ENCODE measurements at regions not wholly inside any gene's neighbourhood (a gene's known extent, or its start where the extent isn't known, plus 50 kb on each side); places are given as distances from the start of the nearest gene placed in this dataset.

GRCh38 chr4:66294638-66295037 lies 624.3 kb upstream of the EPHA5 start:
- H3K4me2 ChIP-seq (ENCODE audit: low read depth, low read length), result no peak overlapping the region
- no peak overlapping the region for H3K9ac ChIP-seq (ENCODE audit: insufficient read depth, low read depth, low read length)
- CTCF ChIA-PET (ENCODE audit: low intra/inter-chr PET ratio, low total read pairs), result no interaction called here
- H3K4me3 ChIP-seq (replicated peaks in 1 of 3; ENCODE audit: insufficient read depth in 1 of 3, low read depth in 2 of 3, low read length in 3 of 3), result no peak overlapping the region
- no peak overlapping the region for H3K27ac ChIP-seq (ENCODE audit: extremely low read length, insufficient read depth, low read length)
- H4K20me1 ChIP-seq (ENCODE audit: insufficient read depth, low read length), result no peaks in the 10 kb centered on the region
- peaks cover 9% of the 10 kb centered on the region for H3K9me3 ChIP-seq (ENCODE audit: low read length)
- intact Hi-C loops (cut with micrococcal nuclease; ENCODE audit: unreplicated experiment), result no loop called here
- POLR2A ChIA-PET, result no interaction called here
- no peak for ATAC-seq
- 41% methylated on average over 5 of the region's 5 CpGs for WGBS (ENCODE audit: low lambda C conversion rate)
- FAIRE-seq, result no peak
- H3K36me3 ChIP-seq (replicated peaks in 1 of 2; ENCODE audit: control insufficient read depth in 1 of 2, insufficient read depth in 2 of 2, low read length in 2 of 2), result no peaks in the 10 kb centered on the region
- no peaks in the 10 kb centered on the region for H3K27me3 ChIP-seq (ENCODE audit: control insufficient read depth in 1 of 2, insufficient read depth in 2 of 2, low read length in 2 of 2)
- no TSS peak for BruUV-seq (replicated peaks)
- no peaks in the 10 kb centered on the region for H3K4me1 ChIP-seq (ENCODE audit: insufficient read depth, low read length)
- H2AFZ ChIP-seq (ENCODE audit: low read length), result no peak overlapping the region
- DNase-seq (ENCODE audit: low spot score), result no peak
- H3K79me2 ChIP-seq (ENCODE audit: insufficient read depth, low read length), result no peaks in the 10 kb centered on the region
- in situ Hi-C loops (cut with HindIII; ENCODE audit: extremely low pct_ligation_motif_present, low pct_unique_long_range_greater_than_20kb), result no loop called here
- TF ChIP-seq SNAI1 (CRISPR knock-in tag; IDR thresholded peaks at IDR 0.05; ENCODE audit: borderline replicate concordance) (no peak), KAT7 (CRISPR knock-in tag; IDR thresholded peaks at IDR 0.05; ENCODE audit: borderline replicate concordance) (no peak), SAP130 (CRISPR knock-in tag; IDR thresholded peaks at IDR 0.05; ENCODE audit: low read depth) (no peak), PAX8 (CRISPR knock-in tag; IDR thresholded peaks at IDR 0.05; ENCODE audit: borderline replicate concordance) (no peak), NFIC (IDR thresholded peaks at IDR 0.05; ENCODE audit: low read length) (no peak), ZSCAN21 (CRISPR knock-in tag; IDR thresholded peaks at IDR 0.05; ENCODE audit: borderline replicate concordance) (no peak), ZNF296 (CRISPR knock-in tag; conservative IDR thresholded peaks at IDR 0.05) (no peak), ZNF670 (CRISPR knock-in tag; IDR thresholded peaks at IDR 0.05; ENCODE audit: borderline replicate concordance) (no peak)

GRCh38 chr4:66284991-66285451 lies 614.7 kb upstream of the EPHA5 start:
- no peak for FAIRE-seq
- in situ Hi-C loops (cut with HindIII; ENCODE audit: extremely low pct_ligation_motif_present, low pct_unique_long_range_greater_than_20kb) (no loop called here), intact Hi-C loops (cut with micrococcal nuclease; ENCODE audit: unreplicated experiment) (no loop called here)
- H3K36me3 ChIP-seq (replicated peaks in 1 of 2; ENCODE audit: control insufficient read depth in 1 of 2, insufficient read depth in 2 of 2, low read length in 2 of 2), result no peaks in the 10 kb centered on the region
- no peaks in the 10 kb centered on the region for H3K79me2 ChIP-seq (ENCODE audit: insufficient read depth, low read length)
- no peak overlapping the region for H2AFZ ChIP-seq (ENCODE audit: low read length)
- no peak overlapping the region for H3K27ac ChIP-seq (ENCODE audit: extremely low read length, insufficient read depth, low read length)
- no peaks in the 10 kb centered on the region for H3K27me3 ChIP-seq (ENCODE audit: control insufficient read depth in 1 of 2, insufficient read depth in 2 of 2, low read length in 2 of 2)
- ATAC-seq, result no peak
- WGBS (ENCODE audit: low lambda C conversion rate), result 88% methylated on average over 9 of the region's 15 CpGs
- H3K4me1 ChIP-seq (ENCODE audit: insufficient read depth, low read length), result no peaks in the 10 kb centered on the region
- no peak overlapping the region for H3K4me2 ChIP-seq (ENCODE audit: low read depth, low read length)
- ChIA-PET POLR2A (no interaction called here), CTCF (ENCODE audit: low intra/inter-chr PET ratio, low total read pairs) (no interaction called here)
- no peak overlapping the region for H3K4me3 ChIP-seq (replicated peaks in 1 of 3; ENCODE audit: insufficient read depth in 1 of 3, low read depth in 2 of 3, low read length in 3 of 3)
- H3K9me3 ChIP-seq (ENCODE audit: low read length), result no peaks in the 10 kb centered on the region
- H3K9ac ChIP-seq (ENCODE audit: insufficient read depth, low read depth, low read length), result no peak overlapping the region
- no peaks in the 10 kb centered on the region for H4K20me1 ChIP-seq (ENCODE audit: insufficient read depth, low read length)
- DNase-seq (ENCODE audit: low spot score), result no peak
- BruUV-seq (replicated peaks), result no TSS peak
- TF ChIP-seq ZNF34 (CRISPR knock-in tag; IDR thresholded peaks at IDR 0.05; ENCODE audit: borderline replicate concordance), result no peak
- TF ChIP-seq ZBTB38 (CRISPR knock-in tag; IDR thresholded peaks at IDR 0.05), result no peak
- TF ChIP-seq RNF2 (conservative IDR thresholded peaks at IDR 0.05; ENCODE audit: low read depth), result no peak
- no peak for TF ChIP-seq RBM39 (IDR thresholded peaks at IDR 0.05; ENCODE audit: low read depth, low read length, poor library complexity, severe bottlenecking)
- TF ChIP-seq, protein P1, sequence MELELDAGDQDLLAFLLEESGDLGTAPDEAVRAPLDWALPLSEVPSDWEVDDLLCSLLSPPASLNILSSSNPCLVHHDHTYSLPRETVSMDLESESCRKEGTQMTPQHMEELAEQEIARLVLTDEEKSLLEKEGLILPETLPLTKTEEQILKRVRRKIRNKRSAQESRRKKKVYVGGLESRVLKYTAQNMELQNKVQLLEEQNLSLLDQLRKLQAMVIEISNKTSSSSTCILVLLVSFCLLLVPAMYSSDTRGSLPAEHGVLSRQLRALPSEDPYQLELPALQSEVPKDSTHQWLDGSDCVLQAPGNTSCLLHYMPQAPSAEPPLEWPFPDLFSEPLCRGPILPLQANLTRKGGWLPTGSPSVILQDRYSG (CRISPR knock-in tag; IDR thresholded peaks at IDR 0.05), result no peak
- no peak for TF ChIP-seq MAFF (IDR thresholded peaks at IDR 0.05; ENCODE audit: low read depth, low read length)
- TF ChIP-seq ADNP (CRISPR knock-in tag; IDR thresholded peaks at IDR 0.05), result no peak
- TF ChIP-seq ZNF891 (CRISPR knock-in tag; IDR thresholded peaks at IDR 0.05), result no peak
- TF ChIP-seq HES4 (CRISPR knock-in tag; IDR thresholded peaks at IDR 0.05; ENCODE audit: borderline replicate concordance), result no peak
- TF ChIP-seq, protein P2, sequence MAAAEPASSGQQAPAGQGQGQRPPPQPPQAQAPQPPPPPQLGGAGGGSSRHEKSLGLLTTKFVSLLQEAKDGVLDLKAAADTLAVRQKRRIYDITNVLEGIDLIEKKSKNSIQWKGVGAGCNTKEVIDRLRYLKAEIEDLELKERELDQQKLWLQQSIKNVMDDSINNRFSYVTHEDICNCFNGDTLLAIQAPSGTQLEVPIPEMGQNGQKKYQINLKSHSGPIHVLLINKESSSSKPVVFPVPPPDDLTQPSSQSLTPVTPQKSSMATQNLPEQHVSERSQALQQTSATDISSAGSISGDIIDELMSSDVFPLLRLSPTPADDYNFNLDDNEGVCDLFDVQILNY (CRISPR knock-in tag; conservative IDR thresholded peaks at IDR 0.05), result no peak
- TF ChIP-seq RAD21 (CRISPR knock-in tag; IDR thresholded peaks at IDR 0.05), result no peak

Data from HepG2 (cell line).